GM18868 (cell line): ENCODE measurements at regions not wholly inside any gene's neighbourhood (a gene's known extent, or its start where the extent isn't known, plus 50 kb on each side); places are given as distances from the start of the nearest gene placed in this dataset.
A peak's percentile ranks its signal among the peaks of the same experiment; 100 is the strongest.

Source experiments
- ATAC-seq: cut with Tn5 transposase; IDR thresholded peaks from one replicate; pipeline ENCODE4 v1.9.1; 2021; ENCODE audit warnings: mild to moderate bottlenecking, moderate library complexity; ENCODE audit not compliant: unreplicated experiment

DNA sequence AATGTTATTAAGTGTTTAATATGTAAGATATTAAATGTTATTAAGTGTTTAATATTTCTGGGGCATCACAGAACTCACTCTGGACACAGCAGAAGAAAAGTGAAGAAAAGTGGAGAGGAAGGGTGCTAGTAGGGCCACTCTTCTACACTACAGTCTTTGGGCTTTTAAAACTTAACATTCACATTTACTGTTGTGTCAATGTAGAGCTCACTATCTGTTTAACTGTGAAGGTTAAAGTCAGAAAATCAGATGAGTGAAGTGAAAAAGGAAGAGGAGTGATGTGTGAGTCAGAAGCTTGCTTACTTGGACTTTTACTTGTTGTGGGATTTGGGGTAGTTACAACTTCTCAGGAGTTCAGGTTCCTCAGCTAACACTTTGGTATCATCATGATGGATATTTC, 145.3 kb upstream of the DNAJC19 start:
- ATAC-seq, result no peak

DNA sequence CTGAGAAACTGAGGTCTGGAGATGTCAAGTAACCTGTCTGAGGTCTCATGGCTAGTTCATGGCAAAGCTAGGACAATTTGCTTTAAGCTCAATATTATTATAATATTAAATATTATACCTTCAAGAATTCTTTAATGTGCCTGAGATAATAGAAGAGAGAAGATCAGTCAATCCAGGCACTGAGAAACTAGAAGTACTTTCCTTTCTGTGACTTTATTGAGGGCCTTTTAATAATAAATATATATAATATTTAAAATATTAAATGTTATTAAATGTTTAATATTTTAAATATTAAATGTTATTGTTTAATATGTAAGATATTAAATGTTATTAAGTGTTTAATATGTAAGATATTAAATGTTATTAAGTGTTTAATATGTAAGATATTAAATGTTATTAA, 144.3 kb upstream of the DNAJC19 start:
- ATAC-seq, result no peak

DNA sequence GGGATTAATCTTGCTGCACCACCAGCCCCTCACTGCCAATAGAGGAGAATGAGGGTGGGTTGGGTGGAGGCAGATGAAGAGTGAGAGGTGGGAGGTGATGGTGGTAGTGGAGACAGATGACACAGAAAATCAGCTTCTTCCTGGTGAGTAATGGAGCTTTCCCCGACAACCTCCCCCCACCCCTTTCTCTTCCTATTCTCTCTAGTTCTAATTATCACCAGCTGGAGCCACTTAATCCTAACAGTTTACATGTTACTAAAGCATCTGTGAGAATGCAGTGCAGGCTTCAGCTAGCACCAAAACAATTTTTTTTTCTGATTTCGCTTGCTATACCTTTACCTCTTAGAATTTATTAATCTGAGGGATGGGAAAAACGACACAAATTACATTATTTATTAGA, 116.1 kb upstream of the DNAJC19 start:
- ATAC-seq, result no peak

DNA sequence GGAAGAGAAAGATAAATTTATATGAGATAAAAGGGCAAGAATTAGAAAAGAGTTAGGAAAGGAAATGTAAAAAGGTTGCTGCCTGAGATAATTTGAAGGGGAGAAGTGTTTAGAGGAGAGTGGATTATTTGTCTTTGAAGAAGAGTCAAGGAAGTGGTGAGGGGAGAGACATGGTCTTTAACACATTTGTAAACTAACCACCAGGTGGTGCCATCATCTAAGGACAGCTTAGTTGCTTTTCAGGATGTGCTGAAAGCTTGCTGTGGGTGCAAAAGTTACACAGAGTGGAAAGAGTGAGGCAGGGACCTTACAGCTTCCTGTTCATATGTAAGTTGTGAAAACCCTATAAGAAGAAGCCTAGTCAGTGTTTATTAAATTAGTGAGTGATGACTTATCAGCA, 114.1 kb upstream of the DNAJC19 start:
- peak; percentile 59 for ATAC-seq

- no peak for ATAC-seq
Measured at GRCh38 chr3:181086011-181086410, 96.5 kb upstream of the DNAJC19 start.

- no peak for ATAC-seq
Measured at GRCh38 chr3:181081930-181082329, 92.4 kb upstream of the DNAJC19 start.

GRCh38 chr3:181076558-181076957, 87.0 kb upstream of the DNAJC19 start:
- no peak for ATAC-seq

DNA sequence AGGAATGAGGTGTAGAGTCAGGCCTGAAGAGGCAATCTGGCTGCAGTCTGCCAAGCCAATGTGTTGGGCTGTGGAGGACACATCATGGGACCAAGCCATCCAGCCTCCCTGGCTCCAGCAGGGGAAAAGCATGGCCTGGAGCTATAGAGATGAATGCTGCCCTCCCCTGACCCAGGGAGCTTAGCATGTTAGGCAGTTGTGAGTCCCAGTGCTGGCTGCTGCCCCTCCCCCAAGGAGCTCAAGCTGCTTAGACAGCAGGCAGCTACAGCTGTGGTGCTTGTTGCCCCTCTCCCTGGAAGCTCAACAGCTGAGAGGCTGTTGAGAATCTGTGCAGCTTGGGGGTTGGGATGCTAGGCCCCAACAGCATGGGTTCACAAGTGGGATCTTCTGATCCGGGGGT, 85.6 kb upstream of the DNAJC19 start:
- ATAC-seq, result no peak

GRCh38 chr3:181066143-181067087, 76.9 kb upstream of the DNAJC19 start:
- ATAC-seq, result no peak

DNA sequence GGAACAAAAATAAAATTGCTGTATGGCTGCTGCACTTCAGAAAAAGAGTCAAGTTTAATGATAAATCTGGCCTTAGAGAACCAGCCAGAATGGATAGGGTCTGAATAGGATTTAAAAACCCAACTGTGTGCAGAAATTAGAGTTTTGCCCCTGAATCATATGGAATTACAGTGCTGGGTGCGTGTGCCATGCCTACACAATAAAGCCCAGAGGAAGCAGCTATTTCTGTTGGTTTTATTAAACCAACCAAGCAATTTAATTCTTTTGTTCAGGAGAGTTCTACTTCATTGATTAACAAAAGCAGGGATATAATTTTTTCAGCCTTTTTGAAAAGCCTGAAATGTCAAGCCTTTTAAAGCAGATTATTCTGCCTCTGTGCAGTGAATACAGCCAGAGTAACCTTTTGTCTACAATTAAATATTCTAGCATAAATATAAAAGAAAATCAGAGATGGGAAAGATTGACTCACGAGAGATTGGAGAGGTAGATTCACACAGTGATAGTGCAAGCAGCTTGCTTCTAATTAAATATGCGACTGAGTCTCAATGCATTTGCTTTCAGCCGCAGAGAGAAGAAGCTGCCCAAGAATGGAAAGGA, 66.7 kb upstream of the DNAJC19 start:
- no peak for ATAC-seq

DNA sequence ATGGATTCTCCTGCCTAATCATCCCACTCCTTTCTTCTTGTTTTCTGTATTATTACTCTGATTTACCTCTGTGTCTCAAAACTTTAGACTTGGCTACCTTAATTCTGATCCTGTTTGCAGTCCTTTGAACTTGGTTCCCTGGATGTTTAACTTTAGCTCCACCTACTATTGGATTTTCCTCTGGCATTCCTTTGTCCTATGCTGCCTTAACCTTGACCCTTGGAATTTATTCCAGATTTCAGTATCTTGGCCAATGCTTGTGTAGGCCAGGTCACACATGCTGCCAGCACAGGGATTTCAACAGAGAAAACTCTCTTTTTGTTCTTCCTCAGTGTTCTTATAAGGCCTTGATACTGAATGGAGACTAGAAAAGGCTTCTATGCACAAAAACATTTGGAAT, 65.0 kb upstream of the DNAJC19 start:
- ATAC-seq, result no peak

DNA sequence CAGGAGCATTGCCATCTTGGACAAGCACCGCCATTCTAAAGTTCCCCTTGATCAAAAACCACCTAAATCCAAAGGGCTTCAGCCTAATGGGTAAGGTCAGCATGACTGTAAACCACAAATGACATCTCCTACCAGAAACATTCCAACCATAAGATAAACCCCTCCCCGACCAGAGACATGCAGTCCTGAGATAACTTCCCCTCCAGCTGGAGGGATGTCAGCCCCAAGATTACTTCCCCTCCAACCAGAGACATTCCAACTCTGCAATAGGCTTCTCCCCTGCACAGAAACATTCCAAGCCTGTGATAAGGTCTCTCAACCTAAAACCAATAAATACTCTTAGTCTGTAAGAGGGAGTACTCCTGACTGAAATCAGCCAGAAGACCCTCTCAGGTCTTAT, 62.7 kb upstream of the DNAJC19 start:
- ATAC-seq, result no peak

DNA sequence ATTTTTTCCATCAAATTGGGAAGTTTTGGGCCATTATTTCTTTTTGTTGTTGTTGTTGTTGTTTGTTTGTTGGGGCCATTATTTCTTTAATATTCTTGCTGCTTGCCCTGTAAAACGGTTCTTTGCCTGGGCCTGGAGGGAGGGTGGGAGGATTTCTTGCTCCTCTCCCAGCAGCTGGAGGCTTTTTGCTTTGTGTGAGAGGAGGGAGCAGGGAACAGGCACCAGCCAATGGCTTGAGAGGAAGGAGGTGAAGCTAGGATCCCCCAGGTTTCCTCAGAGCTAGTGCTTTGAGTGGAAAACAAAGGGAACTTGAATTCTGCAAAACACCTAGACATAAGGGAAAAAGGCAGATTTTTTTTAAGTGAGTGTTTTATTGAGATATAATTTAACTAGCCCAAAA, 61.2 kb upstream of the DNAJC19 start:
- ATAC-seq, result no peak

DNA sequence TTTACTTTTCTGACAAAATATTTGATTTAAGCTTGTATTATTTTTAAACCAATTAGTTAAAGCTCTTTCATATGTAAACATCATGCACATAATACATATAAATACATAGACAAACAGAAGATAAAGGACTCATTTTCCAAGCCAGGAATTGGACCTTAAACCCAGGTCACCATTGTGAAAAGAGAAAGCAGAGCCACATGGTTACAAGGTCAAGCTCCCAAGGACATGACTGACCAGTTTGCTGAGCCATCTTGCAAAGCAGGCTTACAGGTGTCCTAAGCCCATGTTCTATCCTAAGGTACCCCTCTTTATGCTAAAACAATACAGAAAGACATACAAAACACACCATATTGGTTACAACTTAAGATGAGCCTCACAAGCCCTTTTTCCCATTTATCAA, 50.5 kb upstream of the DNAJC19 start:
- ATAC-seq, result no peak
